ENCODE measurements at regions not wholly inside any gene's neighbourhood (a gene's known extent, or its start where the extent isn't known, plus 50 kb on each side); places are given as distances from the start of the nearest gene placed in this dataset.
"Not testable (repeated sequence)": the region's sequence is repeated elsewhere in the genome, so short reads cannot be mapped to it uniquely, and the experiment has no call there.

DNA sequence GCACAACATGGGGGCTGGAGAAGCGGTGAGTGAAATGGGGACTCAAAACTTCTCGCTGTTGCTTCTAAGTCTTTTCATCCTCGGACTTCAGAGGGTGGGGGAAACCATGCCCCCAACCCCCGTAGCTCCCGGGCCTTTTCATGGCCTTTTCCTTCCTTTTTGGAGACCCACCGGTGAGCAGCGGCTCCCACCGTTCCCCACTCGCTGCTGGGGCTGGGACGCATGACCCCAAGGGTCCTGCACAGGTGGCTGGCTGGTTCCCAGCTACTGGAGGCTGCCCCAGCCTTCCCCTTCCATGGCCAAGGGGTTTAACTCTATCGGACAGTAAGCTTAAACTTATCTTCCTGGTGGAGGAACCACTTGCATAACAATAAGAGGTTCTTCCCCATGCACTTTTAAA lies 194.3 kb upstream of the FERD3L start:
- H3K9me2 ChIP-seq (replicated peaks; ENCODE audit: insufficient read depth, low read length), result 0 out of 2 replicates have a peak, but pooled peaks cover 3% of the 10 kb centered on the region
- no peaks in the 10 kb centered on the region for H4K20me1 ChIP-seq (ENCODE audit: low read depth, low read length)
- 0 out of 2 replicates have a peak, but pooled peaks cover 3% of the 10 kb centered on the region for H3K27me3 ChIP-seq (ENCODE audit: low read length)
- no peak overlapping the region for H3K9ac ChIP-seq (ENCODE audit: low read length)
- H3K9me3 ChIP-seq (ENCODE audit: insufficient read depth, low read length), result peaks cover 7% of the 10 kb centered on the region; the same call in 1 of the 2 replicates
- no peak overlapping the region for H3K4me2 ChIP-seq (ENCODE audit: low read depth, low read length, poor library complexity, severe bottlenecking)
- no peaks in the 10 kb centered on the region for H3F3A ChIP-seq (ENCODE audit: insufficient read depth)
- H3K27ac ChIP-seq (ENCODE audit: low read depth, low read length), result no peak overlapping the region
- H3K36me3 ChIP-seq (ENCODE audit: low read length), result no peaks in the 10 kb centered on the region
- no peaks in the 10 kb centered on the region for H3K79me2 ChIP-seq (ENCODE audit: insufficient read depth, low read length)
- H2AFZ ChIP-seq (ENCODE audit: low read depth, low read length, severe bottlenecking), result no peak overlapping the region
- no peak for TF ChIP-seq EZH2phosphoT487 (conservative IDR thresholded peaks at IDR 0.05; ENCODE audit: low read length)
- TF ChIP-seq, protein P1, sequence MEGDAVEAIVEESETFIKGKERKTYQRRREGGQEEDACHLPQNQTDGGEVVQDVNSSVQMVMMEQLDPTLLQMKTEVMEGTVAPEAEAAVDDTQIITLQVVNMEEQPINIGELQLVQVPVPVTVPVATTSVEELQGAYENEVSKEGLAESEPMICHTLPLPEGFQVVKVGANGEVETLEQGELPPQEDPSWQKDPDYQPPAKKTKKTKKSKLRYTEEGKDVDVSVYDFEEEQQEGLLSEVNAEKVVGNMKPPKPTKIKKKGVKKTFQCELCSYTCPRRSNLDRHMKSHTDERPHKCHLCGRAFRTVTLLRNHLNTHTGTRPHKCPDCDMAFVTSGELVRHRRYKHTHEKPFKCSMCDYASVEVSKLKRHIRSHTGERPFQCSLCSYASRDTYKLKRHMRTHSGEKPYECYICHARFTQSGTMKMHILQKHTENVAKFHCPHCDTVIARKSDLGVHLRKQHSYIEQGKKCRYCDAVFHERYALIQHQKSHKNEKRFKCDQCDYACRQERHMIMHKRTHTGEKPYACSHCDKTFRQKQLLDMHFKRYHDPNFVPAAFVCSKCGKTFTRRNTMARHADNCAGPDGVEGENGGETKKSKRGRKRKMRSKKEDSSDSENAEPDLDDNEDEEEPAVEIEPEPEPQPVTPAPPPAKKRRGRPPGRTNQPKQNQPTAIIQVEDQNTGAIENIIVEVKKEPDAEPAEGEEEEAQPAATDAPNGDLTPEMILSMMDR (IDR thresholded peaks at IDR 0.05; ENCODE audit: insufficient read depth, low read length, poor library complexity, severe bottlenecking), result no peak
- no peak overlapping the region for H3K4me3 ChIP-seq (ENCODE audit: insufficient read depth, low read length, poor library complexity, severe bottlenecking)

DNA sequence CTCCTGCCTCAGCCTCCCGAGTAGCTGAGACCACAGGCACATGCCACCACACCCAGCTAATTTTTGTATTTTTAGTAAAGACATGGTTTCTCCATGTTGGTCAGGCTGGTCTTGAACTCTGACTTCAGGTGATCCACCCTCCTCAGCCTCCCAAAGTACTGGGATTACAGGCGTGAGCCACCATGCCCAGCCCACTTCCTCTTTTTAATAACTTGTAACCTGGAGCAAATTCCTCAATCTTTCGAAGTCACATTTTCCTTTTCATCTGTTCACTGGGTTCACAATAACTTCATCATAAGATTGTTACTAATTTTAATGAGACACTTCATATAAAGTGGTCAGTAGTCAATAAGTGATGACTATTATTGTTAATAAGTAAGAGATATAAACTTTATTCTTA lies 193.3 kb upstream of the FERD3L start:
- not testable (repeated sequence) for H3F3A ChIP-seq (ENCODE audit: insufficient read depth); H3K9me2 ChIP-seq (replicated peaks; ENCODE audit: insufficient read depth, low read length); H3K27me3 ChIP-seq (ENCODE audit: low read length); H3K4me2 ChIP-seq (ENCODE audit: low read depth, low read length, poor library complexity, severe bottlenecking); H3K9me3 ChIP-seq (ENCODE audit: insufficient read depth, low read length); H3K79me2 ChIP-seq (ENCODE audit: insufficient read depth, low read length); H4K20me1 ChIP-seq (ENCODE audit: low read depth, low read length); H3K9ac ChIP-seq (ENCODE audit: low read length); H3K27ac ChIP-seq (ENCODE audit: low read depth, low read length); H3K36me3 ChIP-seq (ENCODE audit: low read length); H2AFZ ChIP-seq (ENCODE audit: low read depth, low read length, severe bottlenecking); H3K4me3 ChIP-seq (ENCODE audit: insufficient read depth, low read length, poor library complexity, severe bottlenecking)

DNA sequence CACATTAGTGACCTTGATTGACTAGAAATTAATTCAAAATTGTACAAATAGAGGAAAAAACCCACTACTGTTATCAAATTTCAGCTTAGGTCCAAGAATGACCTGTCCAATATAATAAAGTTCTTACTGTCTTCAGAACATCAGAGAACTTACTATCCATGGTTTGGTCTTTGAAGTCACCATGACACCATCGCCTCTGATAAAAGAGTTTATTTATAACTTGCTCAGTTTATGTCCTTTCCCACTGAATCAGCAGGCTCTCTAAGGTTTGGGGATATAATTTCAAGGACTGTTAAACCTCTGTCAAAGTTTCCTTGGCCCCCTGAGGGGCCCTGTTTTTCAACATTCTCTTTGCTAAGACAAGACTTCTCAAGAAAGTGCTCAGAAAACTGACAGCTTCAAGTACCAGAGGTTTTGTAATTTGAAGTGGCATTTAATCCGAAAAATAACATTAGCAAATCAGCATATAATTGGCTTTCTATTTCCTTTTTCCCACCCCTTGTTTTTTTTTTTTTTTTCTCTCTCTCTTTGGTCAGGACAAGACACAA lies 191.7 kb upstream of the FERD3L start:
- no peak overlapping the region for H3K27ac ChIP-seq (ENCODE audit: low read depth, low read length)
- no peak overlapping the region for H3K4me3 ChIP-seq (ENCODE audit: insufficient read depth, low read length, poor library complexity, severe bottlenecking)
- no peak for TF ChIP-seq EZH2phosphoT487 (conservative IDR thresholded peaks at IDR 0.05; ENCODE audit: low read length)
- TF ChIP-seq, protein P1 (IDR thresholded peaks at IDR 0.05; ENCODE audit: insufficient read depth, low read length, poor library complexity, severe bottlenecking), result no peak
- no peaks in the 10 kb centered on the region; the same call in 1 of the 2 replicates for H4K20me1 ChIP-seq (ENCODE audit: low read depth, low read length)
- H2AFZ ChIP-seq (ENCODE audit: low read depth, low read length, severe bottlenecking), result no peak overlapping the region
- H3K27me3 ChIP-seq (ENCODE audit: low read length), result 0 out of 2 replicates have a peak, but pooled peaks cover 3% of the 10 kb centered on the region
- no peaks in the 10 kb centered on the region for H3F3A ChIP-seq (ENCODE audit: insufficient read depth)
- H3K4me2 ChIP-seq (ENCODE audit: low read depth, low read length, poor library complexity, severe bottlenecking), result no peak overlapping the region
- no peaks in the 10 kb centered on the region for H3K36me3 ChIP-seq (ENCODE audit: low read length)
- 0 out of 2 replicates have a peak, but pooled peaks cover 3% of the 10 kb centered on the region for H3K9me2 ChIP-seq (replicated peaks; ENCODE audit: insufficient read depth, low read length)
- peaks cover 7% of the 10 kb centered on the region; the same call in 1 of the 2 replicates for H3K9me3 ChIP-seq (ENCODE audit: insufficient read depth, low read length)
- no peaks in the 10 kb centered on the region for H3K79me2 ChIP-seq (ENCODE audit: insufficient read depth, low read length)
- no peak overlapping the region for H3K9ac ChIP-seq (ENCODE audit: low read length)

DNA sequence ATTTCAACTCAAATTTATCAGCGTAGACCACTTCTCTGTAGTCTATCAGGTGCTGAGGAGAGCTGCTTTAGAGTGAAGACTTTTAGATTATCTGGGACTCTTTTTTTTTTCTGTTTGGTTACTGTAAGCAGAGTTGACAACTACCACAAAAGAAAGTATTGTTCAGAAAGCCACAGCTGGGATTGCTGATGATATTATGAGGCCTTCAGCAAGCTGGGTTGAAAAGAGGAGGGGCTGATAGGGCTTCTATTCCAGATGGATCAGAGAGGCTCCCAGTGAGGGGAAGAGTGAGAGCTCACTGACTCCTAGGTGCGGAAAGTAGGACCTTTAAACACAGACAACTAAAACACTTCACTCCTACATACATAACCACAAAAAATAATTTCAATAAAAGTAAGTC lies 188.5 kb upstream of the FERD3L start:
- H3K4me2 ChIP-seq (ENCODE audit: low read depth, low read length, poor library complexity, severe bottlenecking), result no peak overlapping the region
- no peaks in the 10 kb centered on the region for H3K36me3 ChIP-seq (ENCODE audit: low read length)
- H3F3A ChIP-seq (ENCODE audit: insufficient read depth), result no peaks in the 10 kb centered on the region
- no peaks in the 10 kb centered on the region; the same call in 1 of the 2 replicates for H4K20me1 ChIP-seq (ENCODE audit: low read depth, low read length)
- H2AFZ ChIP-seq (ENCODE audit: low read depth, low read length, severe bottlenecking), result no peak overlapping the region
- TF ChIP-seq, protein P1 (IDR thresholded peaks at IDR 0.05; ENCODE audit: insufficient read depth, low read length, poor library complexity, severe bottlenecking), result no peak
- no peak for TF ChIP-seq EZH2phosphoT487 (conservative IDR thresholded peaks at IDR 0.05; ENCODE audit: low read length)
- no peak overlapping the region for H3K4me3 ChIP-seq (ENCODE audit: insufficient read depth, low read length, poor library complexity, severe bottlenecking)
- no peaks in the 10 kb centered on the region for H3K79me2 ChIP-seq (ENCODE audit: insufficient read depth, low read length)
- H3K9me3 ChIP-seq (ENCODE audit: insufficient read depth, low read length), result no peaks in the 10 kb centered on the region
- no peak overlapping the region for H3K9ac ChIP-seq (ENCODE audit: low read length)
- H3K9me2 ChIP-seq (replicated peaks; ENCODE audit: insufficient read depth, low read length), result 0 out of 2 replicates have a peak, but pooled peaks cover 3% of the 10 kb centered on the region
- 0 out of 2 replicates have a peak, but pooled peaks cover 3% of the 10 kb centered on the region for H3K27me3 ChIP-seq (ENCODE audit: low read length)
- no peak overlapping the region for H3K27ac ChIP-seq (ENCODE audit: low read depth, low read length)
